ENCODE measurements at regions not wholly inside any gene's neighbourhood (a gene's known extent, or its start where the extent isn't known, plus 50 kb on each side); places are given as distances from the start of the nearest gene placed in this dataset.

DNA sequence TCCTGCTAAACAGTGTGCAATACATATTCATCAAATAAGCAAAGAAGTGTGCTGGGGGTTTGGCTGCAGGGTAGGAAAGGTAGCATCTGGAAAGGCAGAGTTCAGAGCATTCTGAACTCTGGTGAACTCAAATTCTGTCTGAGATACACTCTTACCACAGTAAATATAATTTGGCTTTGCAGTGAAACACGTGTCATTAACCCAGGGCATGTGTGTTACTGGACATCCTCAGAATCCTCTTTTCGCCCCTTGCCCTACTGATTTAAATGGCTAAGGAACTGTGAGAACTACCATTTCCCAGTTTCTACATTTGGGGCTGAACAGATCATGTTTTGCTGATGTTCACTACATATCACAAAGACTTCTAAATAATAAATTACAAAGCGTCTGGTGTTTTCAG lies 562.8 kb upstream of the SGCG start:
- TF ChIP-seq, protein P1, sequence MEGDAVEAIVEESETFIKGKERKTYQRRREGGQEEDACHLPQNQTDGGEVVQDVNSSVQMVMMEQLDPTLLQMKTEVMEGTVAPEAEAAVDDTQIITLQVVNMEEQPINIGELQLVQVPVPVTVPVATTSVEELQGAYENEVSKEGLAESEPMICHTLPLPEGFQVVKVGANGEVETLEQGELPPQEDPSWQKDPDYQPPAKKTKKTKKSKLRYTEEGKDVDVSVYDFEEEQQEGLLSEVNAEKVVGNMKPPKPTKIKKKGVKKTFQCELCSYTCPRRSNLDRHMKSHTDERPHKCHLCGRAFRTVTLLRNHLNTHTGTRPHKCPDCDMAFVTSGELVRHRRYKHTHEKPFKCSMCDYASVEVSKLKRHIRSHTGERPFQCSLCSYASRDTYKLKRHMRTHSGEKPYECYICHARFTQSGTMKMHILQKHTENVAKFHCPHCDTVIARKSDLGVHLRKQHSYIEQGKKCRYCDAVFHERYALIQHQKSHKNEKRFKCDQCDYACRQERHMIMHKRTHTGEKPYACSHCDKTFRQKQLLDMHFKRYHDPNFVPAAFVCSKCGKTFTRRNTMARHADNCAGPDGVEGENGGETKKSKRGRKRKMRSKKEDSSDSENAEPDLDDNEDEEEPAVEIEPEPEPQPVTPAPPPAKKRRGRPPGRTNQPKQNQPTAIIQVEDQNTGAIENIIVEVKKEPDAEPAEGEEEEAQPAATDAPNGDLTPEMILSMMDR (IDR thresholded peaks at IDR 0.05) = no peak
- TF ChIP-seq POLR2A (IDR thresholded peaks at IDR 0.05) (no peak), EP300 (IDR thresholded peaks at IDR 0.05) (no peak)

All from gastroesophageal sphincter (tissue), 3 donors.